SH-SY5Y (cell line): ENCODE measurements at regions not wholly inside any gene's neighbourhood (a gene's known extent, or its start where the extent isn't known, plus 50 kb on each side); places are given as distances from the start of the nearest gene placed in this dataset.

Source experiments
- GATA2 ChIP-seq: IDR thresholded peaks from 2 replicates; pipeline ENCODE4 v1.6.1; 2011; ENCODE audit warnings: mild to moderate bottlenecking, low read depth, low read length
- GATA3 ChIP-seq: IDR thresholded peaks from 2 replicates; pipeline ENCODE4 v1.6.1; 2011; ENCODE audit warnings: low read depth, mild to moderate bottlenecking, low read length, moderate library complexity

GRCh38 chr1:168972887-168973286 lies 133.6 kb upstream of the ATP1B1 start:
- TF ChIP-seq GATA2 (no peak), GATA3 (no peak)

GRCh38 chr1:168974117-168974516 lies 132.4 kb upstream of the ATP1B1 start:
- TF ChIP-seq GATA2 (no peak), GATA3 (no peak)

GRCh38 chr1:168974611-168975010 lies 131.9 kb upstream of the ATP1B1 start:
- TF ChIP-seq GATA3 (no peak), GATA2 (no peak)

- TF ChIP-seq GATA3 (no peak), GATA2 (no peak)
Measured at GRCh38 chr1:168976267-168976666, 130.2 kb upstream of the ATP1B1 start.

GRCh38 chr1:168977618-168978017 lies 128.9 kb upstream of the ATP1B1 start:
- TF ChIP-seq GATA3, result no peak
- TF ChIP-seq GATA2, result no peak

- no peak for TF ChIP-seq GATA3
- no peak for TF ChIP-seq GATA2
Measured at GRCh38 chr1:168979276-168979675, 127.2 kb upstream of the ATP1B1 start.

GRCh38 chr1:168980180-168980579 lies 126.3 kb upstream of the ATP1B1 start:
- TF ChIP-seq GATA2 (no peak), GATA3 (no peak)

- TF ChIP-seq GATA3 (no peak), GATA2 (no peak)
Measured at GRCh38 chr1:168980656-168981055, 125.8 kb upstream of the ATP1B1 start.

- no peak for TF ChIP-seq GATA2
- no peak for TF ChIP-seq GATA3
Measured at GRCh38 chr1:168982778-168983177, 123.7 kb upstream of the ATP1B1 start.

GRCh38 chr1:168987330-168987729 lies 119.2 kb upstream of the ATP1B1 start:
- TF ChIP-seq GATA2 (no peak), GATA3 (no peak)

- TF ChIP-seq GATA2 (no peak), GATA3 (no peak)
Measured at GRCh38 chr1:168987923-168988322, 118.6 kb upstream of the ATP1B1 start.

- TF ChIP-seq GATA3 (no peak), GATA2 (no peak)
Measured at GRCh38 chr1:168989985-168990384, 116.5 kb upstream of the ATP1B1 start.

- TF ChIP-seq GATA3 (no peak), GATA2 (no peak)
Measured at GRCh38 chr1:168991667-168992475, 114.6 kb upstream of the ATP1B1 start.

GRCh38 chr1:169001353-169001752 lies 105.1 kb upstream of the ATP1B1 start:
- no peak for TF ChIP-seq GATA3
- TF ChIP-seq GATA2, result no peak

- TF ChIP-seq GATA2, result no peak
- no peak for TF ChIP-seq GATA3
Measured at GRCh38 chr1:169003864-169004516, 102.5 kb upstream of the ATP1B1 start.

- TF ChIP-seq GATA3 (no peak), GATA2 (no peak)
Measured at GRCh38 chr1:169005776-169006175, 100.7 kb upstream of the ATP1B1 start.
